ENCODE measurements at regions not wholly inside any gene's neighbourhood (a gene's known extent, or its start where the extent isn't known, plus 50 kb on each side); places are given as distances from the start of the nearest gene placed in this dataset.
"Not testable (repeated sequence)": the region's sequence is repeated elsewhere in the genome, so short reads cannot be mapped to it uniquely, and the experiment has no call there.

DNA sequence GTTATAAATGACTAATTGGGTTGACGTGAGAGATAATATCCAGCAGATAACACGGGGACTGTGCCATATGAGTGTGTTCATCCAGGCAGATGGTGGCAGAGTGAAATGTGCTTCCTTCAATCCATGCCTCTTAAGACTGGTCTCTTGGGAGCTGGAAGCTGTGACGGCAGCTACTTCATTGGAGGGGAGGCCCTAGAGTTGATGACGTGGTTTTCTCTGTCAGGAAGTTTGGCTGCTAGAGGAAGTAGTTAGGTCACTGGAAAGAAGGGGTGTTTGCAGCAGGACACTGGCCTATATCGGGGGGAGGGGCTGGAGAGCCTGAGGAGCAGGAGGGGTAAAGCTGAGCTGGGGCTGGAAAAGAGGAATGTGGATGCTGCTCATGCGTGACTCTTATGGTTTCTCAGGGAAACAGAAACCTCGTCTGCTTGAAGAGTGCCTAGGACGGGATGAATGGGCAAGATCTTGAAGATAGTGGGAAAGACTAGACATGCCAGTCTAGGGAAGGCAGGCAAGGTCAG, 3051.6 kb downstream of the RPIA start:
- not testable (repeated sequence) for DNase-seq (ENCODE audit: low read depth)

- DNase-seq (ENCODE audit: low read depth) = not testable (repeated sequence)
Measured at GRCh38 chr2:91743910-91744309, 3052.4 kb downstream of the RPIA start.

- DNase-seq (ENCODE audit: low read depth) = not testable (repeated sequence)
Measured at GRCh38 chr2:91744700-91745141, 3053.2 kb downstream of the RPIA start.

- no peak for DNase-seq (ENCODE audit: low read depth)
Measured at GRCh38 chr2:91748902-91749301, 3057.4 kb downstream of the RPIA start.

- DNase-seq (ENCODE audit: low read depth) = not testable (repeated sequence)
Measured at GRCh38 chr2:91749665-91750064, 3058.2 kb downstream of the RPIA start.

- DNase-seq (ENCODE audit: low read depth) = not testable (repeated sequence)
Measured at GRCh38 chr2:91759361-91759941, 3068.0 kb downstream of the RPIA start.

DNA sequence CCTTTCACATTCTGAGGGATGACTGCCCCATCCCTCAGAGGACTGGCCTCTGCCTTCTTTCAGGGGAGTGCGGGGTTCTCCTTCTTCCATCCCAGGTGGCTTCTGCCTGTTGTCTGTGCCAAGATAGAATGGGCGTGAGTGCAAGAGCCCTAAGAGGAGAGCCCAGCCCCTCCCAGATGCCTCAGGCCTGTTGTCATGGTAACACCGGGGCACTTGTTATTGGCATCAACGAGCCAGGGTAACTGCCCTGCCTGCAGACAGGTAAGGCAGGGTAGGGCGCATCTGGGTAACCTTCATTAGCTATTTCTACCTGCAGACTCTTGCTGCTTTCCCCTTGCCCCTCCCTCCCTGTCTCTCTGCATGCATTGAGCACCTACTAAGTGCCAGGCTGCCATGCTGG, 3069.2 kb downstream of the RPIA start:
- not testable (repeated sequence) for DNase-seq (ENCODE audit: low read depth)

DNA sequence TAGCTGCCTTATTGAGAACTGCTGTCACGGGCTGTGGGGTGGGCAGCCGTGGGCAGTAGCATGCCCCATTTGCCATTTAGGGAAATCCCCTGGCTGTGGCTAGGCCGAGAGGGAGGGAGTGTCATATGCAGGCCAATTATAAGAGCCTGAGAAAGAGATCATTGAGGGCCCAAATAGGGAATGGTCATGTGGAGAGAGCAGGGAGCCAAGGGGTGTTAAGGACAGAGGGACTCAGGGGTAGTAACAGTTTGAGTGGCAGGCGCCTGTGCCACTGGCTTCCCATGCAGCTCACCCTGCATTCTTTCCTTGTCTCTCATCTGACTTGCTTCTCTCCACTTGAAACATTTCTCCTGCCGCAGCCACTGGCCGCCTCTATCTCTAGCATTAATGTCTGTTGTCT, 3070.8 kb downstream of the RPIA start:
- DNase-seq (ENCODE audit: low read depth) = not testable (repeated sequence)

GRCh38 chr2:91763710-91764109, 3072.2 kb downstream of the RPIA start:
- not testable (repeated sequence) for DNase-seq (ENCODE audit: low read depth)

- DNase-seq (ENCODE audit: low read depth) = peak; percentile 31
Measured at GRCh38 chr2:91764581-91765002, 3073.1 kb downstream of the RPIA start.

GRCh38 chr2:91765018-91765754, 3073.7 kb downstream of the RPIA start:
- DNase-seq (ENCODE audit: low read depth) = not testable (repeated sequence)

DNA sequence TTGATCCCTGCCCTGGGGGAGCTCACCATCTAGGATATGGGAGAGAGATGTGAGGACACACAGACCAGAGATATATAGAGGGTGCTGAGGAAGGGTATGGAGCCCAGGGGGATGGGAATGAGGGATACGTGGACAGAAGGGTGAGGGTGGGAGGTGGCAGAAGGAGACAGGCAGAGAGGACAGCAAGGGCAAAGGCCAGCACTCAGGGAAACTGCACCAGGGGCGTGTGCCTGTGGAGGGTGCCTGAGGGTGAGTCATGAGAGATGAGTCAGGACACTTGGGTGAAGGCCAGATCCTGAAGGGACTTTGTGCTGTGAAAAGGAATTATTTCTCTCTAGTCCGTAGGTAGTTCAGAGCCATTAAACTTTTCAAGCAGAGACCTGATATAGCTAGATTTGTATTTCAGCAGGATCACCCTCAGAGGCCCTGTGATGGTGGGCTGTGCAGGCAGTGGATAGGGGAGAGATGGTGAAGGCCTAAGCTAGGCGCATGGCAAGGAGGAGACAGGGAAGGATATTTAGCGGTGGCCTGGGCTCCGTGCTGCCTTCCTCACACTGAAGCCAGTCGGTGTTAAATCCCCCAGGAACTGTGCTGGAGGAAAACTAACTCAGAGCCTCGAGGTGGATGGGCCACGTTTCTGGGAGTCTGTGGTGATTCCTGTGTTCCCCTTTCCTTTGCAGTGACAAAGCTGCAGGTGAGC, 3075.0 kb downstream of the RPIA start:
- peak; percentile 91 for DNase-seq (ENCODE audit: low read depth)

DNA sequence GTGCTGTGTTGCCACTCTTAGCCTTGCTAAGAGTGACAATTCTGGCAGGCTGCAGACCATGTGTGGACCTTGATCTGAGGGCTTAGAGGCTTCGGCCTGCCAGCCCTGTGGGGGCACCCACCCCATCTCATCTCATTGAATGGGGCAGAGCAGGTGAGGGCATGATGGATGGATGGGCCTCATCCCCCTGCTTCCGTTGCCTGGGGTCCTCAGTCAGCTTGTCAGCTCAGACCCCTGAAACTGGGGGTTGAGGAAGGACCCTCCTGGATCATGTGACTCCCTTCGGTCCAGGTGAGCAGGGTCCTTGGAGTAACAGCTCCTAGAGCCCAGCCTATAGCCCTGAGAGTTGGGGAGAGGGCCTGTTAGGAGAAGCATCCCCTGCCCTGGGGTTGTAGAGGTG, 3076.8 kb downstream of the RPIA start:
- not testable (repeated sequence) for DNase-seq (ENCODE audit: low read depth)

GRCh38 chr2:91768997-91769396, 3077.5 kb downstream of the RPIA start:
- DNase-seq (ENCODE audit: low read depth) = not testable (repeated sequence)

GRCh38 chr2:91770046-91770575, 3078.6 kb downstream of the RPIA start:
- DNase-seq (ENCODE audit: low read depth) = peak; percentile 47

DNA sequence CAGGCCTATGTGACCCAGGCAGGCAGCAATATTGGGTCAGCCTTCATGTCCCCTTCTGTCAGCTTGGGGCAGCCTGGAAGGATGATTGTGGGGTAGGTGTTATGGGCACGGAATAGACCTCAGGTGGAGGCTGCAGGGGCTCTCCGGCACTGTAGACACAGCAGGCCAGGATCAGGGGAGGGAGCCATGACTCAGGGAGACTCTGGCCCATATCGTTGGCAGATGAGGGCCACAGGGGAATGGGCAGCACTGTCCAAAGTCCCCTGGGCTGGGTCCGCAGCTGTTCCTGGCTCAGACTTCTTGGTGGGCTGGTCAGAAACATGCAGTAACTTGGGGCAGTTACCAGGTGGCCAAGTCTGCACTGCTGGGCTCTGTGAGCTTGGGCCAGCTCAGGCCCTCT, 3080.1 kb downstream of the RPIA start:
- not testable (repeated sequence) for DNase-seq (ENCODE audit: low read depth)

DNA sequence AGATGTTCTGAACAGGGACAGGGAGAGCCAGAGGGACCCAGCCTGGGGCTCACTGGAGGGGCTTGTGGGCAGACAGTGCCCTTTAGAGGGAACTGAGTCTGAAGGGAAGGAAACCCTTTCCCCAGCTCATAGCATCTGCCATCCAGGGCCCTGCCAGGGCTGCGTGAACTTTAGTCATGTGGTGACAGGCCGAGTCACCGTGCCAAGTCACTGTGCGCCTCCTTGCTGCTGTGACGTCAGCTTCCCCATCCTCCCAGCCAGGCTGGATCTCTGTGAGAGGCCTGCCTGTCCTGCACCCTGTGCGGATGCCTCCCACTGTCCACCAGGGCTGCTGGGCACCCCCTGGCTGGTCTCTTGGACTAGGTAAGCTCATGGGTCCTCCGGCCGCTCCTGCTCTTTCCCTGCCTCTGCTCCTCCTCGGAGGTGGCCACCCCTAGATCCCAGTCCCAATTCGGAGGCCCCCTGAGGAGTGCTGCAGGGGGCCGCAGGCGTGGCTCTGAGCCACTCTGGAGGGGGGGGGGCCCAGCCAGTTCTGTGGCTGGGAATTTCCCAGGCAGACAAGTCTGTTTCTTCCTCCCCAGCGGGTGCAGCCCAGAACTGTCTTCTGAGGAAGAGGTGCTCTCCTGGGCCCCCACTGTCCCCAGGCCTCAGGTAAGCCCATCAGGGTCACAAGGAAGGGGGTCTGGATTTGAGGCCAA, 3080.9 kb downstream of the RPIA start:
- peak; percentile 8 for DNase-seq (ENCODE audit: low read depth)

DNA sequence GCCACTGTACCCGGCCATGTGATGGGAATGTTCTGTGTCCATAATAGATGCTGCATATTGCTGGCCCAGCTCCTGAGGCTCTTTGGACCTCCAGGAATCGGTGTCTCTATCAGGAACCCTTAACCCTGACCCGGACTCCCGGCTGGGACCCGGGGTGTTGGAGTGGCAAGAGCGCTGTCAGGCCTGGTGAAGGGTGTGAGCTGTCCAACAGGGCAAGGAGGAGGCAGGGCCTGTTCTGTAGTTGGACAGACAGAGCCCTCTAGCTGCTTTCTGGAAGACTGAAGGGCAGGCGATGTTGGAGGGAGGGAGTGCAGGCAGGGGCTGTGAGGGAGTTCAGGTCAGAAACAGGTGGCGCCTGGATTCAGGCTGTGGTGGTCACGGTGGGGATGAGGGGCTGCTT, 3082.3 kb downstream of the RPIA start:
- DNase-seq (ENCODE audit: low read depth) = not testable (repeated sequence)

- not testable (repeated sequence) for DNase-seq (ENCODE audit: low read depth)
Measured at GRCh38 chr2:91775193-91775592, 3083.7 kb downstream of the RPIA start.

- not testable (repeated sequence) for DNase-seq (ENCODE audit: low read depth)
Measured at GRCh38 chr2:91780324-91780723, 3088.9 kb downstream of the RPIA start.

DNA sequence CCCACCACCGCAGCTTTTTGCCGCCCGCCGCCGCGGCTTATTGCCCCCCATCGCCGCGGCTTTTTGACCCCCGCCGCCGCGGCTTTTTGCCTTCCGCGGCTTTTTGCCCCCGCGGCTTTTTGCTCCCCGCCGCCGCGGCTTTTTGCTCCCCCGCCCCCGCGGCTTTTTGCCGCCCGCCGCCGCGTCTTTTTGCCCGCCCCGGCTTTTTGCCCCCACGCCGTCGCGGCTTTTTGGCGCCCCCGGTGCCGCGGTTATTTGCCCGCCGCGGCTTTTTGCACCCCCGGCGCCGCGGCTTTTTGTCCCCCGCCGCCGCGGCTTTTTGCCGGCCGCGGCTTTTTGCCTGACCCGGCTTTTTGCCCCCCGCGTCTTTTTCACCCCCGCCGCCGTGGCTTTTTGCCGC, 3061.8 kb upstream of the TEKT4 start:
- DNase-seq (ENCODE audit: low read depth) = not testable (repeated sequence)
